WTC11 (cell line): ENCODE measurements at regions not wholly inside any gene's neighbourhood (a gene's known extent, or its start where the extent isn't known, plus 50 kb on each side); places are given as distances from the start of the nearest gene placed in this dataset.

Source experiments
- ATAC-seq: fragments of 200-7000 bp; cut with Tn5 transposase; 2 replicates; pipeline ENCODE4 v1.10.0; 2021; ENCODE audit warnings: mild to moderate bottlenecking, moderate library complexity
- CTCF ChIA-PET: fragments of 300-600 bp; sonication (Branson Sonifier 250); formaldehyde crosslinking; loops from one replicate; lab custom pipeline; 2021; ENCODE audit warnings: antibody characterized with exemption; lab: Charles Lee
- POLR2A ChIA-PET: fragments of 350-600 bp; sonication (Branson Sonifier 250); formaldehyde crosslinking; loops from one replicate; lab custom pipeline; 2021; ENCODE audit warnings: antibody characterized with exemption; lab: Charles Lee
- DNase-seq: peaks from one replicate; pipeline ENCODE4 v3.0.0; 2021; ENCODE audit warnings: low spot score
- H3K27ac Mint-ChIP-seq: 2 replicates; pipeline ENCODE4 v1.8.0; 2021; ENCODE audit warnings: mixed read lengths
- H3K27me3 Mint-ChIP-seq: 2 replicates; pipeline ENCODE4 v1.8.0; 2021; ENCODE audit warnings: low read depth, mild to moderate bottlenecking, moderate library complexity, mixed read lengths
- H3K36me3 Mint-ChIP-seq: 2 replicates; pipeline ENCODE4 v1.8.0; 2021; ENCODE audit warnings: mixed read lengths
- H3K4me1 Mint-ChIP-seq: 2 replicates; pipeline ENCODE4 v1.8.0; 2022; ENCODE audit warnings: mixed read lengths
- H3K4me3 Mint-ChIP-seq: 2 replicates; pipeline ENCODE4 v1.8.0; 2021; ENCODE audit warnings: mild to moderate bottlenecking, moderate library complexity, mixed read lengths
- H3K9me3 Mint-ChIP-seq: 2 replicates; pipeline ENCODE4 v1.8.0; 2021; ENCODE audit warnings: mixed read lengths
- CREB1 ChIP-seq: sonication (generic); formaldehyde crosslinking; IDR thresholded peaks from 2 replicates; pipeline ENCODE4 v1.8.0; 2023; ENCODE audit warnings: mild to moderate bottlenecking, missing genetic modification reagents
- CREM ChIP-seq: sonication (generic); formaldehyde crosslinking; IDR thresholded peaks from 2 replicates; pipeline ENCODE4 v1.8.1; 2022; ENCODE audit warnings: mild to moderate bottlenecking, missing genetic modification reagents, moderate library complexity
- EMX1 ChIP-seq: fragments of 250-450 bp; sonication (Bioruptor Pico); IDR thresholded peaks from 2 replicates; pipeline ENCODE4 v1.8.0; 2021; ENCODE audit warnings: mild to moderate bottlenecking
- FOXP1 ChIP-seq: sonication (generic); formaldehyde crosslinking; IDR thresholded peaks from 2 replicates; pipeline ENCODE4 v1.8.0; 2022; ENCODE audit warnings: missing genetic modification reagents, mild to moderate bottlenecking, moderate library complexity, borderline replicate concordance
- NR3C1 ChIP-seq: sonication (generic); formaldehyde crosslinking; conservative IDR thresholded peaks from 2 replicates; pipeline ENCODE4 v1.8.1; 2023; ENCODE audit warnings: low read depth, mild to moderate bottlenecking, missing genetic modification reagents
- OVOL2 ChIP-seq: fragments of 250-450 bp; sonication (Bioruptor Pico); IDR thresholded peaks from 2 replicates; pipeline ENCODE4 v1.9.0; 2021; ENCODE audit warnings: mild to moderate bottlenecking, borderline replicate concordance
- SOX15 ChIP-seq: fragments of 250-450 bp; sonication (Bioruptor Pico); IDR thresholded peaks from 2 replicates; pipeline ENCODE4 v1.9.0; 2021; ENCODE audit warnings: mild to moderate bottlenecking
- ZNF416 ChIP-seq: fragments of 250-450 bp; sonication (Bioruptor Pico); IDR thresholded peaks from 2 replicates; pipeline ENCODE4 v1.9.0; 2021; ENCODE audit warnings: mild to moderate bottlenecking, inconsistent platforms
- ZNF423 ChIP-seq: fragments of 250-450 bp; sonication (Bioruptor Pico); IDR thresholded peaks from 2 replicates; pipeline ENCODE4 v2.1.2; 2022; ENCODE audit warnings: mild to moderate bottlenecking, moderate library complexity
- TF ChIP-seq, protein P1 (sequence below): sonication (generic); formaldehyde crosslinking; IDR thresholded peaks from 2 replicates; pipeline ENCODE4 v1.8.0; 2022; ENCODE audit warnings: missing genetic modification reagents
- TF ChIP-seq, protein P2 (sequence below): sonication (generic); formaldehyde crosslinking; conservative IDR thresholded peaks from 2 replicates; pipeline ENCODE4 v1.8.1; 2023; ENCODE audit warnings: mild to moderate bottlenecking, low read depth, missing genetic modification reagents, moderate library complexity
- TF ChIP-seq, protein P3 (sequence below): sonication (generic); formaldehyde crosslinking; IDR thresholded peaks from 2 replicates; pipeline ENCODE4 v1.8.1; 2023; ENCODE audit warnings: mild to moderate bottlenecking, missing genetic modification reagents
- TF ChIP-seq, protein P4 (sequence below): sonication (generic); formaldehyde crosslinking; IDR thresholded peaks from 2 replicates; pipeline ENCODE4 v1.8.1; 2023; ENCODE audit warnings: mild to moderate bottlenecking, moderate library complexity, missing genetic modification reagents
- TF ChIP-seq, protein P5 (sequence below): sonication (generic); formaldehyde crosslinking; IDR thresholded peaks from 2 replicates; pipeline ENCODE4 v1.8.0; 2022; ENCODE audit warnings: mild to moderate bottlenecking, missing genetic modification reagents
- TF ChIP-seq, protein P6 (sequence below): fragments of 250-450 bp; sonication (Bioruptor Pico); IDR thresholded peaks from 2 replicates; pipeline ENCODE4 v1.9.0; 2021; ENCODE audit warnings: mild to moderate bottlenecking, borderline replicate concordance
- TF ChIP-seq, protein P7 (sequence below): sonication (generic); formaldehyde crosslinking; IDR thresholded peaks from 2 replicates; pipeline ENCODE4 v1.8.0; 2022; ENCODE audit warnings: mild to moderate bottlenecking, missing genetic modification reagents
- TF ChIP-seq, protein P8 (sequence below): fragments of 250-450 bp; sonication (Bioruptor Pico); conservative IDR thresholded peaks from 2 replicates; pipeline ENCODE4 v1.9.0; 2021; ENCODE audit warnings: mild to moderate bottlenecking

DNA sequence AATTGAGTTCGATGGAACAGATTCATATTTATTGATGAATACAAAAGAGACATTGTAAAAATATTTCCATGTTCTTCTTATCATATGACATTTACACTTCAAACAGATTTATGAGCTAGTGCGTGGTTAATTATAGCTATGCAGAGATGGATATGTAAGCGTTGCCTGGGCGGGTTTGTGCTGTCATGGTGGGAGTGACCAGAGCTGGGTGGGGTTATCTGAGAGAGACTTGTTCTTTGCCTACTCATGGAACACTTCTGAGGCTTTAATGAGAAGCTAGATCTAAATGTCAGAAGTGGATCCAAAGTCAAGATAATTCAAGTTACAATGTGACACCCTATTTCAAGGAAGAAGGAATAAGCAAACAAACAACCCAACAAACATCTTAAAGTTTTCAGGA lies 162.3 kb upstream of the ZEB2 start (continued):
- TF ChIP-seq, protein P1, sequence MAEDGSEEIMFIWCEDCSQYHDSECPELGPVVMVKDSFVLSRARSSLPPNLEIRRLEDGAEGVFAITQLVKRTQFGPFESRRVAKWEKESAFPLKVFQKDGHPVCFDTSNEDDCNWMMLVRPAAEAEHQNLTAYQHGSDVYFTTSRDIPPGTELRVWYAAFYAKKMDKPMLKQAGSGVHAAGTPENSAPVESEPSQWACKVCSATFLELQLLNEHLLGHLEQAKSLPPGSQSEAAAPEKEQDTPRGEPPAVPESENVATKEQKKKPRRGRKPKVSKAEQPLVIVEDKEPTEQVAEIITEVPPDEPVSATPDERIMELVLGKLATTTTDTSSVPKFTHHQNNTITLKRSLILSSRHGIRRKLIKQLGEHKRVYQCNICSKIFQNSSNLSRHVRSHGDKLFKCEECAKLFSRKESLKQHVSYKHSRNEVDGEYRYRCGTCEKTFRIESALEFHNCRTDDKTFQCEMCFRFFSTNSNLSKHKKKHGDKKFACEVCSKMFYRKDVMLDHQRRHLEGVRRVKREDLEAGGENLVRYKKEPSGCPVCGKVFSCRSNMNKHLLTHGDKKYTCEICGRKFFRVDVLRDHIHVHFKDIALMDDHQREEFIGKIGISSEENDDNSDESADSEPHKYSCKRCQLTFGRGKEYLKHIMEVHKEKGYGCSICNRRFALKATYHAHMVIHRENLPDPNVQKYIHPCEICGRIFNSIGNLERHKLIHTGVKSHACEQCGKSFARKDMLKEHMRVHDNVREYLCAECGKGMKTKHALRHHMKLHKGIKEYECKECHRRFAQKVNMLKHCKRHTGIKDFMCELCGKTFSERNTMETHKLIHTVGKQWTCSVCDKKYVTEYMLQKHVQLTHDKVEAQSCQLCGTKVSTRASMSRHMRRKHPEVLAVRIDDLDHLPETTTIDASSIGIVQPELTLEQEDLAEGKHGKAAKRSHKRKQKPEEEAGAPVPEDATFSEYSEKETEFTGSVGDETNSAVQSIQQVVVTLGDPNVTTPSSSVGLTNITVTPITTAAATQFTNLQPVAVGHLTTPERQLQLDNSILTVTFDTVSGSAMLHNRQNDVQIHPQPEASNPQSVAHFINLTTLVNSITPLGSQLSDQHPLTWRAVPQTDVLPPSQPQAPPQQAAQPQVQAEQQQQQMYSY: no peak
- no peak for TF ChIP-seq OVOL2 (CRISPR knock-in tag)
- TF ChIP-seq NR3C1 (CRISPR knock-in tag): no peak
- TF ChIP-seq CREM (CRISPR knock-in tag): no peak
- TF ChIP-seq, protein P2, sequence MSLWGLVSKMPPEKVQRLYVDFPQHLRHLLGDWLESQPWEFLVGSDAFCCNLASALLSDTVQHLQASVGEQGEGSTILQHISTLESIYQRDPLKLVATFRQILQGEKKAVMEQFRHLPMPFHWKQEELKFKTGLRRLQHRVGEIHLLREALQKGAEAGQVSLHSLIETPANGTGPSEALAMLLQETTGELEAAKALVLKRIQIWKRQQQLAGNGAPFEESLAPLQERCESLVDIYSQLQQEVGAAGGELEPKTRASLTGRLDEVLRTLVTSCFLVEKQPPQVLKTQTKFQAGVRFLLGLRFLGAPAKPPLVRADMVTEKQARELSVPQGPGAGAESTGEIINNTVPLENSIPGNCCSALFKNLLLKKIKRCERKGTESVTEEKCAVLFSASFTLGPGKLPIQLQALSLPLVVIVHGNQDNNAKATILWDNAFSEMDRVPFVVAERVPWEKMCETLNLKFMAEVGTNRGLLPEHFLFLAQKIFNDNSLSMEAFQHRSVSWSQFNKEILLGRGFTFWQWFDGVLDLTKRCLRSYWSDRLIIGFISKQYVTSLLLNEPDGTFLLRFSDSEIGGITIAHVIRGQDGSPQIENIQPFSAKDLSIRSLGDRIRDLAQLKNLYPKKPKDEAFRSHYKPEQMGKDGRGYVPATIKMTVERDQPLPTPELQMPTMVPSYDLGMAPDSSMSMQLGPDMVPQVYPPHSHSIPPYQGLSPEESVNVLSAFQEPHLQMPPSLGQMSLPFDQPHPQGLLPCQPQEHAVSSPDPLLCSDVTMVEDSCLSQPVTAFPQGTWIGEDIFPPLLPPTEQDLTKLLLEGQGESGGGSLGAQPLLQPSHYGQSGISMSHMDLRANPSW (CRISPR knock-in tag): no peak
- TF ChIP-seq SOX15 (CRISPR knock-in tag): no peak
- TF ChIP-seq, protein P3, sequence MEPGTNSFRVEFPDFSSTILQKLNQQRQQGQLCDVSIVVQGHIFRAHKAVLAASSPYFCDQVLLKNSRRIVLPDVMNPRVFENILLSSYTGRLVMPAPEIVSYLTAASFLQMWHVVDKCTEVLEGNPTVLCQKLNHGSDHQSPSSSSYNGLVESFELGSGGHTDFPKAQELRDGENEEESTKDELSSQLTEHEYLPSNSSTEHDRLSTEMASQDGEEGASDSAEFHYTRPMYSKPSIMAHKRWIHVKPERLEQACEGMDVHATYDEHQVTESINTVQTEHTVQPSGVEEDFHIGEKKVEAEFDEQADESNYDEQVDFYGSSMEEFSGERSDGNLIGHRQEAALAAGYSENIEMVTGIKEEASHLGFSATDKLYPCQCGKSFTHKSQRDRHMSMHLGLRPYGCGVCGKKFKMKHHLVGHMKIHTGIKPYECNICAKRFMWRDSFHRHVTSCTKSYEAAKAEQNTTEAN (CRISPR knock-in tag): no peak

DNA sequence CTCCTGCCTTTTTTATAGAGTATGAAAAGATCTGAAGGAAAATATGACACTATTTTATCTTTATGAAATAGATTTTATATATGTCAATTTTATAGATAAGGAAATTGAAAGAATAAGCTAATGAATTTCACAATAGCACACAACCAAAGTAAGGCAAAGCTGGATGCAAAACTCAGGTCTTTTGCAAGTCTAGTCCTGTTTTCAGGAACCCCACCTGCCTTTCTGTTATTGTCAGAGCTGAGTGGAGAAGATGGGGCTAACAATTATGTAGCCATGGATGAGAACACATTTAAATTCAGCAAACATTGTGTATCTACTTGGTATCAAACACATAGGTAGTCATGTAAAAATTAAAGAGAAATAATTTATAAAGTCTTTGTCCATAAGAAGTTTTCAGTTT lies 161.5 kb upstream of the ZEB2 start:
- no peak for DNase-seq
- Mint-ChIP-seq H3K27me3 (no peaks in the 10 kb centered on the region), H3K36me3 (no peaks in the 10 kb centered on the region), H3K27ac (no peak overlapping the region), H3K4me1 (peaks cover 9% of the 10 kb centered on the region), H3K4me3 (no peak overlapping the region), H3K9me3 (no peaks in the 10 kb centered on the region)
- ATAC-seq: no peak
- ChIA-PET CTCF (no interaction called here), POLR2A (no interaction called here)
- TF ChIP-seq, protein P3 (CRISPR knock-in tag): no peak
- no peak for TF ChIP-seq NR3C1 (CRISPR knock-in tag)
- TF ChIP-seq, protein P4, sequence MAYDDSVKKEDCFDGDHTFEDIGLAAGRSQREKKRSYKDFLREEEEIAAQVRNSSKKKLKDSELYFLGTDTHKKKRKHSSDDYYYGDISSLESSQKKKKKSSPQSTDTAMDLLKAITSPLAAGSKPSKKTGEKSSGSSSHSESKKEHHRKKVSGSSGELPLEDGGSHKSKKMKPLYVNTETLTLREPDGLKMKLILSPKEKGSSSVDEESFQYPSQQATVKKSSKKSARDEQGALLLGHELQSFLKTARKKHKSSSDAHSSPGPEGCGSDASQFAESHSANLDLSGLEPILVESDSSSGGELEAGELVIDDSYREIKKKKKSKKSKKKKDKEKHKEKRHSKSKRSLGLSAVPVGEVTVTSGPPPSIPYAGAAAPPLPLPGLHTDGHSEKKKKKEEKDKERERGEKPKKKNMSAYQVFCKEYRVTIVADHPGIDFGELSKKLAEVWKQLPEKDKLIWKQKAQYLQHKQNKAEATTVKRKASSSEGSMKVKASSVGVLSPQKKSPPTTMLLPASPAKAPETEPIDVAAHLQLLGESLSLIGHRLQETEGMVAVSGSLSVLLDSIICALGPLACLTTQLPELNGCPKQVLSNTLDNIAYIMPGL: no peak
- no peak for TF ChIP-seq ZNF423 (CRISPR knock-in tag)
- no peak for TF ChIP-seq FOXP1 (CRISPR knock-in tag)
- TF ChIP-seq CREB1 (CRISPR knock-in tag): no peak
- TF ChIP-seq, protein P5, sequence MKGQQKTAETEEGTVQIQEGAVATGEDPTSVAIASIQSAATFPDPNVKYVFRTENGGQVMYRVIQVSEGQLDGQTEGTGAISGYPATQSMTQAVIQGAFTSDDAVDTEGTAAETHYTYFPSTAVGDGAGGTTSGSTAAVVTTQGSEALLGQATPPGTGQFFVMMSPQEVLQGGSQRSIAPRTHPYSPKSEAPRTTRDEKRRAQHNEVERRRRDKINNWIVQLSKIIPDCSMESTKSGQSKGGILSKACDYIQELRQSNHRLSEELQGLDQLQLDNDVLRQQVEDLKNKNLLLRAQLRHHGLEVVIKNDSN (CRISPR knock-in tag): no peak
- TF ChIP-seq, protein P6, sequence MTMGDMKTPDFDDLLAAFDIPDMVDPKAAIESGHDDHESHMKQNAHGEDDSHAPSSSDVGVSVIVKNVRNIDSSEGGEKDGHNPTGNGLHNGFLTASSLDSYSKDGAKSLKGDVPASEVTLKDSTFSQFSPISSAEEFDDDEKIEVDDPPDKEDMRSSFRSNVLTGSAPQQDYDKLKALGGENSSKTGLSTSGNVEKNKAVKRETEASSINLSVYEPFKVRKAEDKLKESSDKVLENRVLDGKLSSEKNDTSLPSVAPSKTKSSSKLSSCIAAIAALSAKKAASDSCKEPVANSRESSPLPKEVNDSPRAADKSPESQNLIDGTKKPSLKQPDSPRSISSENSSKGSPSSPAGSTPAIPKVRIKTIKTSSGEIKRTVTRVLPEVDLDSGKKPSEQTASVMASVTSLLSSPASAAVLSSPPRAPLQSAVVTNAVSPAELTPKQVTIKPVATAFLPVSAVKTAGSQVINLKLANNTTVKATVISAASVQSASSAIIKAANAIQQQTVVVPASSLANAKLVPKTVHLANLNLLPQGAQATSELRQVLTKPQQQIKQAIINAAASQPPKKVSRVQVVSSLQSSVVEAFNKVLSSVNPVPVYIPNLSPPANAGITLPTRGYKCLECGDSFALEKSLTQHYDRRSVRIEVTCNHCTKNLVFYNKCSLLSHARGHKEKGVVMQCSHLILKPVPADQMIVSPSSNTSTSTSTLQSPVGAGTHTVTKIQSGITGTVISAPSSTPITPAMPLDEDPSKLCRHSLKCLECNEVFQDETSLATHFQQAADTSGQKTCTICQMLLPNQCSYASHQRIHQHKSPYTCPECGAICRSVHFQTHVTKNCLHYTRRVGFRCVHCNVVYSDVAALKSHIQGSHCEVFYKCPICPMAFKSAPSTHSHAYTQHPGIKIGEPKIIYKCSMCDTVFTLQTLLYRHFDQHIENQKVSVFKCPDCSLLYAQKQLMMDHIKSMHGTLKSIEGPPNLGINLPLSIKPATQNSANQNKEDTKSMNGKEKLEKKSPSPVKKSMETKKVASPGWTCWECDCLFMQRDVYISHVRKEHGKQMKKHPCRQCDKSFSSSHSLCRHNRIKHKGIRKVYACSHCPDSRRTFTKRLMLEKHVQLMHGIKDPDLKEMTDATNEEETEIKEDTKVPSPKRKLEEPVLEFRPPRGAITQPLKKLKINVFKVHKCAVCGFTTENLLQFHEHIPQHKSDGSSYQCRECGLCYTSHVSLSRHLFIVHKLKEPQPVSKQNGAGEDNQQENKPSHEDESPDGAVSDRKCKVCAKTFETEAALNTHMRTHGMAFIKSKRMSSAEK (CRISPR knock-in tag): no peak
- TF ChIP-seq, protein P7, sequence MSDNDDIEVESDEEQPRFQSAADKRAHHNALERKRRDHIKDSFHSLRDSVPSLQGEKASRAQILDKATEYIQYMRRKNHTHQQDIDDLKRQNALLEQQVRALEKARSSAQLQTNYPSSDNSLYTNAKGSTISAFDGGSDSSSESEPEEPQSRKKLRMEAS (CRISPR knock-in tag): no peak
- TF ChIP-seq, protein P8, sequence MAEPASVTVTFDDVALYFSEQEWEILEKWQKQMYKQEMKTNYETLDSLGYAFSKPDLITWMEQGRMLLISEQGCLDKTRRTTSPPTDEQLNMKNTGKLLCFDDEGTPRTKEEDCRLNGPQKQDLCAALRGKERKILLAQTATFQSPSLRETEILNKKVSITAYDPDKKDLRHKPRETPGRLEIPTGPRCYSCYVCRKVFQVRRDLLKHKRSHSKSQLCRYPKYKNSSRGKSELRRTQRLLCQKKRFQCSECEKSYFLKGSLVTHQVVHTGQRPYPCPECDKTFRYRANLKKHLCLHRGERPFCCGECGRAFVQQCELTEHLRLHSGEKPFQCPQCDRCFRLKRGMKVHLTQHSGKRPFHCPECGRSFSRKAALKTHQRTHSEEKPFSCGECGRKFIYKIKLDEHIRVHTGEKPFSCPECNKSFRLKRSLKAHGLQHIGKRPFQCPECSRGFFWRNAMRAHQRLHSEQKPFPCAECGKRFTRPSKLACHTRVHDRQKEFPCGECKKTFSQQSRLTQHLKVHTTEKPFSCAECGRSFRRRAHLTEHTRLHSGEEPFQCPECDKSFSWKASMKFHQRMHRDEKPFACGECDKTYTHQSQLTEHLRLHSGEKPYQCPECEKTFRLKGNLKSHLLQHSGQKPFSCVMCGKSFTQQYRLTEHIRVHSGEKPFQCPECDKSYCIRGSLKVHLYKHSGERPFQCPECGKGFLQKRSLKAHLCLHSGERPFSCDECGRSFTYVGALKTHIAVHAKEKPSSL (CRISPR knock-in tag): no peak
- TF ChIP-seq ZNF416: no peak
- TF ChIP-seq EMX1 (CRISPR knock-in tag): no peak
